HG03064 (cell line): ENCODE measurements at regions not wholly inside any gene's neighbourhood (a gene's known extent, or its start where the extent isn't known, plus 50 kb on each side); places are given as distances from the start of the nearest gene placed in this dataset.

ENCODE experiments used
- ATAC-seq: cut with Tn5 transposase; IDR thresholded peaks from one replicate; pipeline ENCODE4 v1.9.1; 2021; ENCODE audit warnings: low read depth; ENCODE audit not compliant: unreplicated experiment

DNA sequence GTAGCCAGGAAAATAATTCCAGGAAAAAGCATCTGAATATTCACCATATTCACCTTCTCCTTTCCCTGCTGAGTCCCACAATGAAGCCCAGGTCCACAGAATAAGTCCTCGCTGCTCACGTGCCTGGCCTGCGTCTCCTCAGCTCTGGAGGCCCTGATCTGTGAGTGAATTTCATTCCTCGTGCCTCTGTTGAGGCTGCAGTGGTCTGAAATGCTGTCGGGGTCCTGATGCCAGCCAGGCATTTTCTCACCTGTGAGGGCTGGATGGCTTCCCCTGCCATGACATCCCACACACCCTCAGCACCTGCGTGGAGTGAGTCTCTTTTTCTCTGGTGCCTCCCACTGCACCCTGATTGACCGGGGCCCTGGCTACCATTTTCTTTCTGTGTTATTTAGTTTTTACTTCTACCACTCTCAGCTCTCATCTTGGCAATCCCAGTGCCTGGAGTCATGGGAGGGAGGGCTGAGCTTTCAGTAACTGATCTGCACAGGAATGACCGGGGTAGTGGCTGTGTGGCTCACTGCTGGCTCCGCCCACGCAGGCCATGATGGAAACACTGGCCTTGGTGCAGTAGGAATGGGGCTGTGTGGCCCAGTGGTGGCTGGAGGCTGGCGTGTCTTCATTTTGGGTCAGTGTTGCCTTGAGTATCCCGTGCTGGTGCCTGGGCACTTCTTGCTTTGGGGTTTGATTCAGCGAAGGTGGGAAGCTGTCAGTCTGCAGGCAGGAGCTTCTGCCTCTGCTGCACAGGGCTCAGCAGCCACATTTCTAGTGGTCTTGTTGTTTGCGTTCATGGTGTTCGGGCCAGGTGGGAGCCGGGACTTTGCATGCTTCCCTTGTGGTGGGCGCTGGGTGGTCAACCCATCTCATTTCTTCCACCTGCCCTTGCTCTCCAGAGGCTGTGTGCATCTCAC lies 807.2 kb downstream of the TBC1D22A start:
- ATAC-seq: no peak

GRCh38 chr22:47568700-47569099 lies 806.2 kb downstream of the TBC1D22A start:
- no peak for ATAC-seq

- no peak for ATAC-seq
Observed at GRCh38 chr22:47567126-47568090, 805.0 kb downstream of the TBC1D22A start.

GRCh38 chr22:47566491-47566890 lies 804.0 kb downstream of the TBC1D22A start:
- ATAC-seq: no peak

DNA sequence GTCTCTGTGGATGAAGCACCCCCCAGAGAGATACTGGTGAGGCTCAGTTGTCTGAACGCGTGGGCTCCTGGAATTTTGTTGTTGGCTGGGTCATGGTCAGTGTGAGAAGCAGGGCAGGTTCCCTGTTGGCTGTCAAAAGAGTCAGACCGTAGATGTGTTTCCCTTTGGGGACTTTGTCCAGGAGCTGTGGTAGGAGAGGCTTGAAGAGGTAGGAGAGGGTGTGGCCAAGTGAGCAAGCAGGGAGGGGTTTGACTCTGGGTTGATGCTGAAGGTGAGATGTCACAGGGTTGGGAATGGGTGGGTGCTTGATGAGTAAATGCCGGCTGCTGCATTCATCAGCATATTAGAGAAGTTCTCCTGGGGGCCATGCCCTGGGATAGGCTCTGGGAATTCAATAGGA lies 803.2 kb downstream of the TBC1D22A start:
- no peak for ATAC-seq

- ATAC-seq: no peak
Observed at GRCh38 chr22:47564651-47565434, 802.4 kb downstream of the TBC1D22A start.

DNA sequence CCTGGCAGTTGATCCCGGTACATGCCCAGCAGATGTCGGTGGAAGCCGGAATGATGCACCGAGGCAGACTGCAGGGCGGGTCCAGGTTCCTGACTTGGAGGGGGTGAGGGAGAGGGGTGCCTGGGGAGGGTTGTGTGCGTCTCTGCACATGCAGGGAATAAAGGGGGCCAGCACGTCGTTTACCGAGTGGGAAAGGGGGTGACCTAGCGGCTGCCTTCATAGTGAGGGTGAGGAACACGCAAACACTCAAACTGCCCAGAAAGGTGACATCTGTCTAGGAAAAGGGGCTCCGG lies 801.7 kb downstream of the TBC1D22A start:
- ATAC-seq: no peak

- no peak for ATAC-seq
Observed at GRCh38 chr22:47563406-47564157, 801.1 kb downstream of the TBC1D22A start.

DNA sequence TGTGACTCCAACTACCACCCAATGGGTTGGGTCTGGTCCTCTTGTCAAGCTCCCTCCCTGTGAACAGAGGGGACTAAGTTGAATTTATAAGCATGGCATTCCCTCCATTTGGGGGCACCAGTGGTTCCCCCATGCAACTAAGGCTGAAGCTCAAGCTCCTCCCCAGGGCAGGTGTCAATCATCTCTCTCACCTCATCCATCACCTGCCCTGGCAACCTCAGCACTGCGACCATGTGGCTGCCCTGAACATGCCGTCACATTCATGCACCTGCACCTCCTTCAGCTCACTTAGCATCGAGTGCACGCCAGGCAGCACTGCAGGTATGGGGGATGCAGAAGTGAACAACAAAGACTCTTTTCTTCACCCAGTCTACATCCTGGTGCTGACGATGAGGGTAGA lies 799.3 kb downstream of the TBC1D22A start:
- no peak for ATAC-seq

DNA sequence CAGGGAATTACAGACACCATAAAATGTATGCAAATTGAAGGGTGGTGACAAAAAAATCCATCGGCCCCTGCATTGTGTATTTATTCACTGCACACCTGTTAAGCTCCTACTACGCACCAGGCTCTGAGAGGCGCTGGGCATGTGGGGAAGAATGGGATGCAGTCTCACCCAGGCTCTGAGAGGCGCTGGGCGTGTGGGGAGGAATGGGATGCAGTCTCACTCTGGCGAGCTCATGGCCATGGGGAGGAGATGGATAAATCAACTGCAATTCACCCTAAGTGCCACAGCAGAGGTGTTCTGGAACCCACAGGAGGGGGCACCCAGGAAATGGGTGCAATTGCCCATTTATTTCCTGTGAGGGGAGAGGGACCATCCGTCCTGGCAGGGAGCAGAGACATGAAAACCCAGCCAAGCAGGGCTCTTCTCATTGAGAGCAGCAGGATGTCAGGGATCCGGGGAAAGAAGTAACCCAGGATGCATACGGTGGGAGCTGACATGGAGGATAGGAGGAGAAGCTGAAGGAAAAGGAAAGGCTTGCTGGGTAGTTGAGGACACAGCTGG lies 798.7 kb downstream of the TBC1D22A start:
- no peak for ATAC-seq

GRCh38 chr22:47558828-47559700 lies 796.6 kb downstream of the TBC1D22A start:
- no peak for ATAC-seq

GRCh38 chr22:47556473-47556872 lies 794.0 kb downstream of the TBC1D22A start:
- ATAC-seq: no peak

DNA sequence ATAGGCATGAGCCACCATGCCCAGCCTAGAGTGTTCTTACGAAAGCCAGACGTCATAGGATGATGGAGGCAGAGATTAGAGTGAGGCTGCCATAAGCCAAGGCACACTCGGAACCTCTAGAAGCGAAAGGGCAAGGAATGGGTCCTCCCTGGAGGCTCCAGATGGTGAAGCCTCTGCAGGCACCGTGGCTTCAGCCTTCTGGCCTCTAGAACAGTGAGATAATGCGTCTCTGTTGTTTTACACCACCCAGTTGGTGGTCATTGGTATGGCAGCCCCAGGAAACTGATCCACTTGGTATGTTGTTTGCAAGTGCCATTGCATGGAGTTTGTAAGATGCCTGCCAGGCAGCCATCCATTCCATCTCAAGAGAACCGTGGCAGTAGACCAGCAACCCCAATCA lies 791.0 kb downstream of the TBC1D22A start:
- no peak for ATAC-seq

DNA sequence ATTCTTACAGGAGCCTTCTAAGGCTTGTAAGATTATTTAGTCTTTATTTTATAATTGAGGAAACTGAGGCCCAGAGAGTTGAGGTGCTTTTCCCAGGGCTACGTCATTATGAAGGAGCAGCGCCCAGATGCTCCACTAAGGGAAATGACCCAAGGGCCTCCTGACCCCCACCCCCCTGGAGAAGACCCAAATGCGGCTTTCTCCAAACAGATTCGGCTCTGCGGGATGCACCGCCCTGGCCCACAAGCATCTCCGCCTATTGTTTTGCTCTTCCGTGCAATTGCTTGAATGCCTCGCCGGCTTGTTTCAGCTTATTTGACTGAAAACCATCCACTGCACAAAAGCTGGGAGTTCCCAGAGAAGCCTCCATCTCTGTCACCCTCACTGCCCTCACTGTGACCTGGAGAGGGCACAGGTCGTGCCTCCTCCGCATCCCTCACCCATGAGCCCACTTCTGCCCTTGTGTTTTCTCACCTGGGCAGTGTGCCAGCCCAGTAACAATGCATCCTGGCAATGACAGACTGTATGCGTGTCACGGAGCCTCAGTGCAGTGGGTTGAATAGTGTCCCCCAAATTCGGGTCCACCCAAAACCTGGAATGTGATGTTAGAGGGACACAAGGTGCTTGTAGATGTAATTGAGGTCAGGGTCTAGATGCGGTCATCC lies 790.2 kb downstream of the TBC1D22A start:
- no peak for ATAC-seq

DNA sequence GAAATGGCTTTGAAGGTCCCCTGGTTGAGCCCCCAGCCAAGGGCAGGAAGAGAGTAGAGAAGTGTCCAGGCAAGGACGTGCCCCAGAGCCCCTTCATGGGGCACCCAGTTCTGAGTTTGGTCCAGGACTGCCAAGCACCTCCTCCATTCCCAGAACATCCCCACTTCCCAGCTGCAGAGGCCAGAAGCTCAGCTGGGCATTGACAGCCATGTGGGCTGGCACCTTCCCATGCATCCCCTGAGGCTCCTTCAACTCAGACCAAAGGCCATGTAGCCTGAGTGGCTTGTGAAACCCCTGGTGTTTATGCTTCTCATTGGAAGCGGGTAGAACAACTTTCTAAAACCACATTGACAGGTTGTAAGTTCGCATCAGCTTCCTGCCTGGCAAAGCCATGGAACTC lies 789.6 kb downstream of the TBC1D22A start:
- no peak for ATAC-seq

DNA sequence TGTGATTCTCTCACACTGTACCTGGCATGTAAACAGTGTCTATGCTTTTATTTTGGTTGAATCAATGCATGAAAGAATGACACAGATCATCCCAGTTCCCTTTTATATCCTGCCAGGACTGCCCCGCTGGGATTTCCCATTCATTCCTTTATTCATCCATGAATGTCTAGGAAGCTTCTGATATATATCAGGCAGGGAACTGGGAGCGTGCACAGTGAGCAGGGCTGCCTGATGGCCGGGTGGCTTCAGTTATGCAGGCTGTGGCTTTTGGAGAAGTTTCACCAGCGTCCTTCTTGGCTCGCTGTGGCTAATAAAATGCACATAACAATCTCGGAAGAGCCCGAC lies 789.0 kb downstream of the TBC1D22A start:
- ATAC-seq: no peak

- ATAC-seq: no peak
Observed at GRCh38 chr22:47550524-47551430, 788.3 kb downstream of the TBC1D22A start.
